DOHH2 (cell line): ENCODE measurements at regions not wholly inside any gene's neighbourhood (a gene's known extent, or its start where the extent isn't known, plus 50 kb on each side); places are given as distances from the start of the nearest gene placed in this dataset.

Experiments used
- H3F3A ChIP-seq: fragments of 200-600 bp; sonication (generic), shearing (Covaris generic); 2 replicates; pipeline ENCODE4 v1.6.0; 2016; ENCODE audit warnings: antibody characterized with exemption, mild to moderate bottlenecking; ENCODE audit not compliant: control insufficient read depth, insufficient read depth
- H3K27ac ChIP-seq: fragments of 200-600 bp; sonication (generic); 2 replicates; pipeline ENCODE4 v1.5.1; 2014; ENCODE audit warnings: low read depth, mild to moderate bottlenecking, low read length, moderate library complexity
- H3K27me3 ChIP-seq: fragments of 200-600 bp; sonication (generic); 2 replicates; pipeline ENCODE4 v1.6.1; 2014; ENCODE audit warnings: mild to moderate bottlenecking, low read length, mixed read lengths; ENCODE audit not compliant: control insufficient read depth
- H3K36me3 ChIP-seq: fragments of 200-600 bp; sonication (generic); 2 replicates; pipeline ENCODE4 v1.6.1; 2014; ENCODE audit warnings: mild to moderate bottlenecking, low read length, moderate library complexity, mixed read lengths; ENCODE audit not compliant: control insufficient read depth
- H3K4me1 ChIP-seq: fragments of 200-600 bp; sonication (generic); 2 replicates; pipeline ENCODE4 v1.6.1; 2014; ENCODE audit warnings: mild to moderate bottlenecking, low read length, mixed read lengths; ENCODE audit not compliant: control insufficient read depth
- H3K4me2 ChIP-seq: fragments of 200-600 bp; sonication (generic); 2 replicates; pipeline ENCODE4 v1.6.0; 2014; ENCODE audit warnings: mild to moderate bottlenecking, low read length, moderate library complexity
- H3K4me3 ChIP-seq: fragments of 200-600 bp; sonication (generic); 2 replicates; pipeline ENCODE4 v1.5.1; 2014; ENCODE audit warnings: mild to moderate bottlenecking, low read length, mixed read lengths
- H3K79me2 ChIP-seq: fragments of 200-600 bp; sonication (generic); 2 replicates; pipeline ENCODE4 v1.6.1; 2014; ENCODE audit warnings: mild to moderate bottlenecking, low read length, mixed read lengths; ENCODE audit not compliant: control insufficient read depth
- H3K9me2 ChIP-seq: fragments of 200-600 bp; sonication (generic); replicated peaks from 2 replicates; pipeline ENCODE4 v1.6.1; 2014; ENCODE audit warnings: mild to moderate bottlenecking, low read length, mixed read lengths; ENCODE audit not compliant: control insufficient read depth
- H3K9me3 ChIP-seq: fragments of 200-600 bp; sonication (generic); 2 replicates; pipeline ENCODE4 v1.6.1; 2014; ENCODE audit warnings: antibody characterized with exemption, low read length, mixed read lengths; ENCODE audit not compliant: control insufficient read depth, insufficient read depth
- H4K20me1 ChIP-seq: fragments of 200-600 bp; sonication (generic); 2 replicates; pipeline ENCODE4 v1.6.0; 2014; ENCODE audit warnings: low read depth, mild to moderate bottlenecking, antibody characterized with exemption, low read length, moderate library complexity; ENCODE audit not compliant: control insufficient read depth, insufficient read depth
- EZH2phosphoT487 ChIP-seq: fragments of 200-600 bp; sonication (generic); IDR thresholded peaks from 2 replicates; pipeline ENCODE4 v1.6.1; 2017; ENCODE audit warnings: borderline replicate concordance, mild to moderate bottlenecking, antibody characterized with exemption, low read length, moderate library complexity, mixed read lengths
- TF ChIP-seq, protein P1 (sequence below): fragments of 200-600 bp; sonication (generic); IDR thresholded peaks from one replicate; pipeline ENCODE4 v1.5.1; 2014; ENCODE audit warnings: antibody characterized with exemption, mild to moderate bottlenecking, low read depth, low read length; ENCODE audit not compliant: poor library complexity, severe bottlenecking

DNA sequence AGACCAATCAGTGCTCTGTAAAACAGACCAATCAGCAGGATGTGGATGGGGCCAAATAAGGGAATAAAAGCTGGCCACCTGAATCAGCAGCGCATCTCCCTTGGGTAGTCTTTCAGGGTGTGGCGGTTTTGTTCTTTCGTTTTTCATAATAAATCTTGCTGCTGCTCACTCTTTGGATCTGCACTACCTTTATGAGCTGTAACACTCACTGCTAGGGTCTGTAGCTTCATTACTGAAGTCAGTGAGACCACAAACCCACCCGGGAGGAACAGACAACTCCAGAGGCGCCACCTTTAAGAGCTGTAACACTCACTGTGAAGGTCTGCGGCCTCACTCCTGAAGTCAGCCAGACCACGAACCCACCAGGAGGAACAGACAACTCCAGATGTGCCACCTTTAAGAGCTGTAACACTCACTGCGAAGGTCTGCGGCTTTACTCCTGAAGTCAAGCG, 175.5 kb upstream of the PDGFD start:
- peak overlapping the region; percentile 44 for H3K4me3 ChIP-seq
- peaks cover 20% of the 10 kb centered on the region for H3K4me1 ChIP-seq
- peak overlapping the region; percentile 34 for H3K27ac ChIP-seq

DNA sequence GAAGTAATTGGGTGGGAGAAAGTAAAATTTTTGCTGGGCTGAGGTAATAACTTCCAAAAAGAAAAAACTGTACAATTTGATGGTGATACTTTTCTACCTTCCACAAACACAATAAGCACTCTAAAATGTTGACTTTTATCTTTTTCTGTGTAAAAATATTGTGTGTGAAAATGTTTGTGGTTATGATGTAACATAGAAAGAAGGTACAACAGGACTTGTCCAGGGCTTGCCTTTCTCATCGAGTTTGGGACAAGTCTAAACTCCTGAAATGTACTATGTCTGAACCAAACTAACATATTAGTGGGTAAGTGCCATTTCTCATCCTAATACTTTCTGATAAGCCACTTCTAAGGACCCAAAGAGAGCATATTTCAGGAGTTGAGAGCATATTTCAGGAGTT, 174.2 kb upstream of the PDGFD start:
- Histone ChIP-seq H3K27me3 (no peaks in the 10 kb centered on the region), H3K4me1 (peaks cover 20% of the 10 kb centered on the region), H3K27ac (no peak overlapping the region), H3K4me2 (no peak overlapping the region), H3K79me2 (no peaks in the 10 kb centered on the region), H4K20me1 (no peaks in the 10 kb centered on the region), H3K9me2 (no peaks in the 10 kb centered on the region), H3K36me3 (no peaks in the 10 kb centered on the region), H3K9me3 (peaks cover 13% of the 10 kb centered on the region; the same call in 1 of the 2 replicates), H3F3A (peaks cover 11% of the 10 kb centered on the region), H3K4me3 (no peak overlapping the region)
- TF ChIP-seq, protein P1, sequence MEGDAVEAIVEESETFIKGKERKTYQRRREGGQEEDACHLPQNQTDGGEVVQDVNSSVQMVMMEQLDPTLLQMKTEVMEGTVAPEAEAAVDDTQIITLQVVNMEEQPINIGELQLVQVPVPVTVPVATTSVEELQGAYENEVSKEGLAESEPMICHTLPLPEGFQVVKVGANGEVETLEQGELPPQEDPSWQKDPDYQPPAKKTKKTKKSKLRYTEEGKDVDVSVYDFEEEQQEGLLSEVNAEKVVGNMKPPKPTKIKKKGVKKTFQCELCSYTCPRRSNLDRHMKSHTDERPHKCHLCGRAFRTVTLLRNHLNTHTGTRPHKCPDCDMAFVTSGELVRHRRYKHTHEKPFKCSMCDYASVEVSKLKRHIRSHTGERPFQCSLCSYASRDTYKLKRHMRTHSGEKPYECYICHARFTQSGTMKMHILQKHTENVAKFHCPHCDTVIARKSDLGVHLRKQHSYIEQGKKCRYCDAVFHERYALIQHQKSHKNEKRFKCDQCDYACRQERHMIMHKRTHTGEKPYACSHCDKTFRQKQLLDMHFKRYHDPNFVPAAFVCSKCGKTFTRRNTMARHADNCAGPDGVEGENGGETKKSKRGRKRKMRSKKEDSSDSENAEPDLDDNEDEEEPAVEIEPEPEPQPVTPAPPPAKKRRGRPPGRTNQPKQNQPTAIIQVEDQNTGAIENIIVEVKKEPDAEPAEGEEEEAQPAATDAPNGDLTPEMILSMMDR: no peak
- TF ChIP-seq EZH2phosphoT487: no peak

More for the DNA sequence above, 175.5 kb upstream of the PDGFD start:
- H4K20me1 ChIP-seq: no peaks in the 10 kb centered on the region
- H3K9me2 ChIP-seq: no peaks in the 10 kb centered on the region
- peaks cover 13% of the 10 kb centered on the region; the same call in 1 of the 2 replicates for H3K9me3 ChIP-seq
- H3K36me3 ChIP-seq: no peaks in the 10 kb centered on the region
- no peaks in the 10 kb centered on the region for H3K79me2 ChIP-seq
- H3K4me2 ChIP-seq: peak overlapping the region; percentile 44
- no peaks in the 10 kb centered on the region for H3K27me3 ChIP-seq
- TF ChIP-seq, protein P1: no peak
- TF ChIP-seq EZH2phosphoT487: no peak
- H3F3A ChIP-seq: peaks cover 11% of the 10 kb centered on the region

DNA sequence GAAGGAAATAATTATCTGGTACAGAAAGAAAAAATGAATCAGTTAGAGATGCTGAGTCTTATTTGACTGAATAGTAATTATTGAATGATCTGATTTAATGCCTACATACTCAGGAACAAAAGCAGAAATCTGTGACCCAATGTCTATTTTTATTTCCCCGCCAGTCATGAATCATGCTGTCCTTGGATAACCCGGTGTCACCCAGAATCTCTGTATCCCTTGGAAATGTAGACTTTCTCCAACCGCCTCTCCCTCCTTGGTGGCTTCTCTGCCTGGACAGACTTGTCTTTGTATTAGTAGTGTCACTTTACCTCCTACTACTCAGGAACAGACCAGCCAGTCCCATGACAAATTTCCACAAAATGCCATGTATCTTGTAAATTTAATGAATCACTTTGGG, 173.3 kb upstream of the PDGFD start:
- no peaks in the 10 kb centered on the region for H4K20me1 ChIP-seq
- TF ChIP-seq, protein P1: no peak
- no peak for TF ChIP-seq EZH2phosphoT487
- H3K4me1 ChIP-seq: peaks cover 20% of the 10 kb centered on the region
- peaks cover 13% of the 10 kb centered on the region; the same call in 1 of the 2 replicates for H3K9me3 ChIP-seq
- H3F3A ChIP-seq: peaks cover 11% of the 10 kb centered on the region
- no peaks in the 10 kb centered on the region for H3K27me3 ChIP-seq
- H3K9me2 ChIP-seq: no peaks in the 10 kb centered on the region
- H3K4me2 ChIP-seq: no peak overlapping the region
- H3K27ac ChIP-seq: no peak overlapping the region
- H3K4me3 ChIP-seq: no peak overlapping the region
- no peaks in the 10 kb centered on the region for H3K79me2 ChIP-seq
- no peaks in the 10 kb centered on the region for H3K36me3 ChIP-seq

DNA sequence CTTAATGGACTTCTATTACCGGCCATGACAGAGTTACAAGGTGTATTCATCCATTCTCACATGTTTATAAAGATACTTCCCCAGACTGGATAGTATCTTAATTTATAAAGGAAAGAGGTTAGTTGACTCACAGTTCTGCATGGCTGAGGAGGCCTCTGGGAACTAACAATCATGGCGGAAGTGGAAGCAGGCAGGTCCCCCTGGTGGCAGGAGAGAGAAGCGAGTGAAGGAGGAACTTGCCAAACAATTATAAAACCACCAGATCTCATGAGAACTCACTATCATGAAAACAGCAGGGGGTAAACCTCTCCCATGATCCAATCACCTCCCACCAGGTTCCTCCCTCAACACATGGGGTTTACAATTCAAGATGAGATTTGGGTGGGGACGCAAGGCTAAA, 170.0 kb upstream of the PDGFD start:
- H3K79me2 ChIP-seq: no peaks in the 10 kb centered on the region
- H3K4me3 ChIP-seq: no peak overlapping the region
- no peak overlapping the region for H3K4me2 ChIP-seq
- peaks cover 1% of the 10 kb centered on the region; the same call in 1 of the 2 replicates for H3F3A ChIP-seq
- H3K27me3 ChIP-seq: no peaks in the 10 kb centered on the region
- peaks cover 7% of the 10 kb centered on the region for H3K4me1 ChIP-seq
- no peaks in the 10 kb centered on the region for H3K36me3 ChIP-seq
- peaks cover 10% of the 10 kb centered on the region; the same call in 1 of the 2 replicates for H3K9me3 ChIP-seq
- H3K27ac ChIP-seq: no peak overlapping the region
- H4K20me1 ChIP-seq: no peaks in the 10 kb centered on the region
- TF ChIP-seq EZH2phosphoT487: no peak
- TF ChIP-seq, protein P1: peak; percentile 61
- H3K9me2 ChIP-seq: no peaks in the 10 kb centered on the region; the same call in 1 of the 2 replicates
